ENCODE measurements at regions not wholly inside any gene's neighbourhood (a gene's known extent, or its start where the extent isn't known, plus 50 kb on each side); places are given as distances from the start of the nearest gene placed in this dataset.

- TF ChIP-seq EP300 (IDR thresholded peaks at IDR 0.05; ENCODE audit: borderline replicate concordance in 1 of 2, control insufficient read depth in 1 of 2, low read depth in 2 of 2, low read length in 2 of 2) (no peak), LARP7 (IDR thresholded peaks at IDR 0.05) (no peak), NRF1 (conservative IDR thresholded peaks at IDR 0.05; ENCODE audit: low read depth, low read length) (no peak), CTCF (IDR thresholded peaks at IDR 0.05 in 2 of 3, conservative IDR thresholded peaks at IDR 0.05 in 1 of 3; ENCODE audit: control insufficient read depth in 2 of 3, extremely low read depth in 1 of 3, insufficient read depth in 1 of 3, low read depth in 3 of 3, low read length in 3 of 3) (no peak), ZBED1 (IDR thresholded peaks at IDR 0.05; ENCODE audit: borderline replicate concordance) (no peak), SMAD1 (IDR thresholded peaks at IDR 0.05; ENCODE audit: low read depth, partially characterized antibody) (no peak), RFX5 (IDR thresholded peaks at IDR 0.05; ENCODE audit: low read depth, low read length) (no peak), POLR2A (IDR thresholded peaks at IDR 0.05; ENCODE audit: low read depth, low read length) (no peak), EZH2 (IDR thresholded peaks at IDR 0.05; ENCODE audit: borderline replicate concordance, control insufficient read depth, low read depth, low read length) (no peak)
These were observed 390.7 kb downstream of the PREX1 start for GRCh38 chr20:48437146-48437545.
